ENCODE measurements at regions not wholly inside any gene's neighbourhood (a gene's known extent, or its start where the extent isn't known, plus 50 kb on each side); places are given as distances from the start of the nearest gene placed in this dataset.

DNA sequence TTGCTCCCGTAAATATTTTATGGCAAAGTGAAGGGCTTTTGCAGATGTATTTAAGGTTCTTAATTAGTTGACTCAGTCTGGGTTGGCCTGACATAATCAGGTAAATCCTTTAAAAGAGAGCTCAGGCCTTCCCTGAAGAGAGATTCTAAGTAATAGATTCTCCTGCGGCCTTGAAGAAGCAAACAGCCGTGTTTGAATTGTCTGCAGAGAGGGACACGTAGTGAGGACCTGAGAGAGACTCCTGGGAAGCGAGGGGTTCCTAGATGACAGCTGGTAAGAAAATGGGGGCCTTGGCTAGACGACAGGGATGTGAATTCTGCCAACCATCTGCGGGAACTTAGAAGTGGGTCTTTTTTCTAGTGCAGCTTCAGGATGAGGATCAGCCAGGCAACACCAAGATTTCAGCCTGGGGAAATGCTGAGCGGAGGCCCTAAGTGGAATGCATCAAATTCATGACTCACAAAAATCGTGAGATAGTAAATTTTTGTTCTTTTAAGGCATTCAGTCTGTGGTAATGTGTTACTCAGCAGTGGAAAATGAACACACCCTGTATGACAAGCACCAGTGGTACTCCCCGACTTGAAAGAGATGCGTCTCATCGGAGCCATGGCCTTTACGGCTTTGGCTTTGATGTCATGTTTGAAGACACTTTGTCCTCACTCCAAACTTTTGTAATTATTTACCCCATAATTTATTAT lies 62.1 kb upstream of the SMIM21 start:
- no peak for DNase-seq (ENCODE audit: low spot score)

DNA sequence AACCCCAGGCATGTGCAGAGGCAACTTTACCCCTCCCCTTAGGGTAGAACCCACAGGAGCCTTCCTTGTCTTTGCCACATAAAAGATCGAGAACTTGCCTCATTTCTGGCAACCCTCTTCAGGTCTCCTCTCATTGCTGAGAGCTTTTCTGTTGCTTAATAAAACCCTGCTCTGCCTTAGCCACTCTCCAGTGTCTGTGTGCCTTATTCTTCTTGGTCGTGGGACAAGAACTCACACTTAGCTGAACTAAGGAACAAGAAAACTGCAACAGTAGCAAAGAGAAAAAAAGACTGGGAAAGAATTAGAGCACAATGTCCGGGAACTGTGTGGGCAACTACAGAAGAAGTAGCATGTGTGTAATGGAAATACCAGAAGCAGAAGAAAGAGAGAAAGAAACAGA lies 56.2 kb upstream of the SMIM21 start:
- DNase-seq (ENCODE audit: low spot score): no peak

DNA sequence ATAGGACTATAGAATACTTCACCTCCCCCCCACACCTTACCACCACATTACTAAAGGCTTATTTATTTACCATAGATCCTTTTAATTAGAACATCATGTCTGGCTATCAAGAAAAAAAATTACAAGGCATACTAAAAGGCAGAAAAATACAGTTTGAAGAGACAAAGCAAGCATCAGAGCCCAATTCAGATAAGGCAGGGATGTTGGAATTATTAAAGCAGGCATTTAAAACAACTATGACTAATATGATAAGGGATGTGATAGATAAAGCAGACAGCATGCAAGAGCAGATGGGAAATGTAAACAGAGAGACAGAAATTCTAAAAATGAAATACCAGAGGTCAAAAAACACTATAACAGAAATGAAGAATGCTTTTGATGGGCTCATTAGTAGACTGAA lies 55.4 kb upstream of the SMIM21 start:
- DNase-seq (ENCODE audit: low spot score): no peak

DNA sequence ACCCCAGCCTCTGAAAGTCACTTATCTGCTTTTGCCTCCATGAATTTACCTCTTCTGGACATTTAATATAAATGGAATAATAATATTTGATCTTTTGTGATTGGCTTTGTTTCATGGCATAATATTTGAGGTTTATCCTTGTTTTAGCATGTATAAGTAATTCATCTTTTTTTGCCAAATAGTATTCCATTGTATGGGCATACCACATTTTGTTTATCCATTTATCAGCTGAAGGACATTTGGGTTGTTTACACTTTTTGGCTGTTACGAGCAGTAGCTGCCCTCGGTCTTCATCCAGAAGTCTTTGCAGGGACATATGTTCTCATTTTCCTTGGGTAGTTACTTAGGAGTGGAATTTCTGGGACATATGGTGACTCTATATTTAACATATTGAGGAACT lies 53.0 kb upstream of the SMIM21 start:
- DNase-seq (ENCODE audit: low spot score): no peak

DNA sequence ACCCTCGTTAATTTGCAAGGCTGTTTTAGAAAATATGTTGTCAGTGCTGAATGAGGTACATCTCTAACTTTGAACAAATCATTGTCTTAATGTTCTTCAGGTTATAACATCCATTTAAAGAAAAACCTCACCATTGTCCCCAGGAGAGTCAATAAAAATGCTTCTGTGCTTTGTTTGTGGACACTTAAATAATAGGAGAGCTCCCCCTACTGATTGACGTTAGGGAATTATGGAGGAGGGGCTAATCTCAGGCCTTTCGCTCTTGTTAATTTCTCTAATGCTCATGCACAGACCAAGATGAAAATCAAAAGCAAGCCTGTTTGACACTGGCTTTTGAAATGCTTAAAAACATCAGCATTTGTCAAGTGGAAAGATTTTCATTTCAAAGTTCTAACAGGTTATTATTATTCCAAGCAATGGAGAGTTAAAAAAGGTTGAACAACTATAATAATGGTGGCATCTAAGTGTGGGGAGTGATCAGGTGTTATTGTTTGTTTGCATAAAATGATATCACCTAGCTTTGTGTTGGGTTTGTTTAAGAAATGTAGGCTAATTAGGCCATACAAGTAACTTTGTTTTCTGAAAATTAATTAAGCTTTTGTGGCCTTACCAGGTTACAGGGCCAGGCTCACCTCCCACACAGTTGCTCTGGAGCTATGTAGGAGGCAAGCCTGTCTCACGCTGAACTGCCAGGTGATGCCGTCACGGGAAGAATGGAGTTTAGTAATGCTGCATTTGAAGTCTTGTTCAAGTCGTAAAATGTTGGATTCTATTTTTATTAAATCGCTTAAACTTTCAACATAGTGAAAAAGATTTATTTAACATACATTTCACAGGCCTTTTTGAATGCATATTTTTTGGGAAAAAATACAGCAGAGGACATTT lies 51.7 kb upstream of the SMIM21 start:
- peak; percentile 46 for DNase-seq (ENCODE audit: low spot score)

DNA sequence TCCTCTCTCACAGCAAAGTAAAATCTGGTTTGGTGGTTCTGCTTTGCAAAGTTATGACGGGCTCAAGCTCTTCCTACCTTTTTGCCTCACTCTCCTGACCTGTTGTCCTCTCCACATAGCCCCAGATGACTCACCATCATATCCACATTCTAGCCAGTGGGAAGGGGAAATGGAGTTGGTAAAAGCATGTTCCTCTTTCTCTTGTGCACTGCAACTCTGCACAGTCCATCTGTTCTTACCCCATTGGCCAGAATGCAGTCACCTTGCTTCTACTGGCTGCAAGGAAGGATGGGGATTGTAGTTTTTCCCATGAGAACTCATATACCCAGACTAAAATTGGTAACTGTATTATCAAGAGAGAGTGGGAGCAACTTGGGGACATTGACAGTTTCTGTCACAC lies 50.4 kb upstream of the SMIM21 start:
- no peak for DNase-seq (ENCODE audit: low spot score)

Measured in activated CD4-positive, alpha-beta T cell treated with anti-CD3 and anti-CD28 coated beads, Interleukin-2, Interleukin-4, amounts not matched to agents 100 ng/mL and 50 ng/mL, durations not matched to agents 16 hours and 8 hours (primary cell).